Naive thymus-derived CD4-positive, alpha-beta T cell (primary cell): ENCODE measurements at regions not wholly inside any gene's neighbourhood (a gene's known extent, or its start where the extent isn't known, plus 50 kb on each side); places are given as distances from the start of the nearest gene placed in this dataset.

ENCODE experiments used
- ATAC-seq: fragments of 150-1000 bp; cut with Tn5 transposase; 2 replicates; pipeline ENCODE4 v1.10.0; 2021; ENCODE audit warnings: mild to moderate bottlenecking, moderate library complexity
- CTCF ChIA-PET: fragments of 350-600 bp; sonication (Branson Sonifier 250); formaldehyde crosslinking; loops from one replicate; lab custom pipeline; 2021; ENCODE audit warnings: antibody characterized with exemption; lab: Charles Lee
- POLR2A ChIA-PET: fragments of 350-600 bp; sonication (Branson Sonifier 250); formaldehyde crosslinking; loops from one replicate; lab custom pipeline; 2021; ENCODE audit warnings: antibody characterized with exemption, inconsistent platforms; lab: Charles Lee
- DNase-seq, 9 donors: peaks; one replicate each; pipeline versions ENCODE4 v3.0.0 to v3.0.0-alpha.2; 2020 to 2022; ENCODE audit warnings: mixed read lengths in 1 of 9
- H3K27ac ChIP-seq: one replicate; pipeline ENCODE4 v1.7.0; 2013; ENCODE audit warnings: mild to moderate bottlenecking, low read depth, low read length, moderate library complexity
- H3K27me3 ChIP-seq, 2 donors: one replicate each; pipeline ENCODE4 v1.7.0; 2013; ENCODE audit warnings: low read length in 2 of 2, mild to moderate bottlenecking in 2 of 2, moderate library complexity in 2 of 2; ENCODE audit not compliant: control insufficient read depth in 2 of 2, insufficient read depth in 2 of 2
- H3K36me3 ChIP-seq, 3 experiments: 1 replicate in 2 of 3; 2 replicates in 1 of 3; pipeline ENCODE4 v1.7.0; 2013; ENCODE audit warnings: low read length in 3 of 3, mild to moderate bottlenecking in 3 of 3, moderate library complexity in 1 of 3; ENCODE audit not compliant: insufficient read depth in 3 of 3, control insufficient read depth in 2 of 3
- H3K4me1 ChIP-seq, 2 donors: one replicate each; pipeline ENCODE4 v1.7.0; 2013; ENCODE audit warnings: low read length in 2 of 2, mild to moderate bottlenecking in 2 of 2, moderate library complexity in 1 of 2; ENCODE audit not compliant: control insufficient read depth in 2 of 2, insufficient read depth in 2 of 2
- H3K4me3 ChIP-seq: 2 replicates; pipeline ENCODE4 v1.7.0; 2013; ENCODE audit warnings: mild to moderate bottlenecking, low read length
- H3K9me3 ChIP-seq, 3 experiments: 1 replicate in 2 of 3; 2 replicates in 1 of 3; pipeline ENCODE4 v1.7.0; 2013; ENCODE audit warnings: low read length in 3 of 3; ENCODE audit not compliant: control insufficient read depth in 2 of 3
- H3K27ac Mint-ChIP-seq, 9 donors: one replicate each; pipeline ENCODE4 v1.8.0; 2020 to 2022; ENCODE audit warnings: mixed read lengths in 9 of 9, mild to moderate bottlenecking in 8 of 9, moderate library complexity in 5 of 9, inconsistent platforms in 2 of 9
- H3K27me3 Mint-ChIP-seq, 5 donors: one replicate each; pipeline ENCODE4 v1.8.0; 2021 to 2022; ENCODE audit warnings: mixed read lengths in 5 of 5, mild to moderate bottlenecking in 1 of 5
- H3K36me3 Mint-ChIP-seq, 5 donors: one replicate each; pipeline ENCODE4 v1.8.0; 2020 to 2022; ENCODE audit warnings: mixed read lengths in 5 of 5, mild to moderate bottlenecking in 3 of 5, inconsistent platforms in 1 of 5
- H3K4me1 Mint-ChIP-seq, 7 donors: one replicate each; pipeline ENCODE4 v1.8.0; 2020 to 2022; ENCODE audit warnings: mixed read lengths in 7 of 7, mild to moderate bottlenecking in 3 of 7, inconsistent platforms in 1 of 7
- H3K4me3 Mint-ChIP-seq, 10 donors: one replicate each; pipeline ENCODE4 v1.8.0; 2020 to 2022; ENCODE audit warnings: mild to moderate bottlenecking in 10 of 10, mixed read lengths in 10 of 10, moderate library complexity in 6 of 10, inconsistent platforms in 2 of 10
- H3K9me3 Mint-ChIP-seq, 11 donors: one replicate each; pipeline ENCODE4 v1.8.0; 2020 to 2022; ENCODE audit warnings: mixed read lengths in 11 of 11, mild to moderate bottlenecking in 4 of 11, inconsistent platforms in 1 of 11, moderate library complexity in 1 of 11
- intact Hi-C, 2 donors: fragments of 100-400 bp; cut with micrococcal nuclease; formaldehyde crosslinking; loops; one replicate each; pipeline ENCODE4 v1.15.1; 2023

DNA sequence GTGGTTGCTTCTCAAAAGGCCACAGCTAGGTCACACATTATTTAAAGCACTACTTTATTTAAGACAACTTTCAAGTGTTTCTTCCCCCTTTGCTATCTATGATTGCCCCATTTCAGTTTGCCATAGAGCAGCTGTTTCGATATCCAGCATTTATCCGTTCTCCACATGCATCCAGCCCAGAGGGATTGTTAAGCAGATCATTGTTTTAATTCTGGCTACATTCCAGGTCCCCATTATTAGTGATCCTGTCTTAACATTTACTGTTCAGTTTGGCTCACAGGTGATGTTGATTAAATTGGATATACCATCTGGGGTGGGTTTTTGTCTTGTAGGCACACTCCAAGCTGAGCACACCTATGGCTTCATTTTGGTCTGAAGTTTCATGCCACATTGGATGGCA lies 638.7 kb downstream of the ZEB2 start:
- Mint-ChIP-seq H3K4me3 (no peak overlapping the region), H3K27me3 (peaks cover 0 to 14% (median 9%) of the 10 kb centered on the region in 5 donors), H3K27ac (no peak overlapping the region), H3K4me1 (no peaks in the 10 kb centered on the region), H3K36me3 (no peaks in the 10 kb centered on the region), H3K9me3 (no peaks in the 10 kb centered on the region)
- Histone ChIP-seq H3K9me3 (no peaks in the 10 kb centered on the region), H3K27me3 (no peaks in the 10 kb centered on the region), H3K4me3 (no peak overlapping the region), H3K27ac (no peak overlapping the region), H3K36me3 (no peaks in the 10 kb centered on the region), H3K4me1 (no peaks in the 10 kb centered on the region)
- intact Hi-C loops, result no loop called here
- ChIA-PET CTCF (no interaction called here), POLR2A (no interaction called here)
- DNase-seq, result no peak
- ATAC-seq, result no peak

DNA sequence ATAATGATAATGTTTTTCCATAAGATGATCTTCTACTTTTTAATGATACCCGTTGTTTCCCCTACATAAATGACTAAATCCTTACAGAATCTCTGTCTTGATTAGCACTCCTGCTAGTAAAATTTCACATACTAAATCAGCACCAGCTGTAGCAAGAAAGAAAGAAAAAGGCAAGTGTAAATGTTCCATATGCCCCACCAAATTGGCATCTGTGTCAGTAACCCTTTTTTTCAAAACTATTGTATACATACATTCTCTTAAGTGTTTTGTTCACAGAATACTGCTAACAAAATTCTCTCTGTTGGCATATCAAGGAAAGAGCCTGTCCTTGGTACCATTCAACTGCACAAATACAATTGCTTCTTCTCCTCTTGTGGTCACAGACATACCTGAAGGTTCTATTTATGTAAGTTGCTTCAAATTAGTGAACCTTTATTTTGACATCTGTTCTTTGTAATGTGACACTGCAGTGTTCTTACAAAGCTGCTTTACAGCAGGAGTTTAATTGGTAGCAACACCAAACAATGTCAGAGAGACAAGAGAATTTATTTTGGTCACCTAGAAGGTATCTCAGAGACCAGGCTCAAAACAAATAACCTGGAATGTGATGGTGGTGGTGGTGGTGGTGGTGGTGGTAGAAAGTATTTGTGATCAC lies 641.9 kb downstream of the ZEB2 start:
- POLR2A ChIA-PET, result no interaction called here
- DNase-seq, result no peak
- intact Hi-C loops, result no loop called here

DNA sequence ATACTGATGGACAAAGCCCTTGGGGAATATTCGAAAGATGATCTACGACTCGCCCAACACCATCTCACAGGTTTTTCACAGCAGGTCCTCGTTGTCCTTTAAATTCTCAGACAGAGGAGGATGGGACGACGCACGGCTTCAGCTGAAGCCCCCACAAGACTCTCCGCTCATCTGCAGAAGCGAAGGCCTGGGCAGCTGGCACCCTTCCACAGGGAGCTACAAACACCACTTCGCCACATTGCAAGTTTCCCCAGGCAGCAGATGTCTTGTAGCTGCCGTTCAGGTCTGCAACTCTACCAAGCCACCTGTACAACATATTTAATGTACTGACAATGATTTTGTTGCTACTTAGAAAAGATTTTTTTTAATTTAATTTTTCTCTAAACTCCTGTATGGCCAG lies 642.9 kb downstream of the ZEB2 start:
- no peaks in the 10 kb centered on the region for H3K27me3 ChIP-seq
- ATAC-seq (no peak), DNase-seq (no peak)
- H3K36me3 Mint-ChIP-seq, result no peaks in the 10 kb centered on the region
- H3K4me1 Mint-ChIP-seq, result no peaks in the 10 kb centered on the region
- intact Hi-C loops, result no loop called here
- H3K4me1 ChIP-seq, result no peaks in the 10 kb centered on the region
- no peak overlapping the region for H3K27ac ChIP-seq
- H3K4me3 Mint-ChIP-seq, result no peak overlapping the region
- peaks cover 0 to 9% (median 0%) of the 10 kb centered on the region in 5 donors for H3K27me3 Mint-ChIP-seq
- H3K36me3 ChIP-seq, result no peaks in the 10 kb centered on the region
- H3K27ac Mint-ChIP-seq, result no peak overlapping the region
- peaks cover 0 to 14% (median 3%) of the 10 kb centered on the region in 11 donors for H3K9me3 Mint-ChIP-seq
- POLR2A ChIA-PET, result no interaction called here
- H3K9me3 ChIP-seq, result no peaks in the 10 kb centered on the region
- CTCF ChIA-PET, result no interaction called here
- no peak overlapping the region for H3K4me3 ChIP-seq

More for the DNA sequence above, 641.9 kb downstream of the ZEB2 start:
- H3K4me1 Mint-ChIP-seq, result no peaks in the 10 kb centered on the region
- no peaks in the 10 kb centered on the region for H3K27me3 ChIP-seq
- no peak overlapping the region for H3K4me3 ChIP-seq
- peaks cover 0 to 13% (median 3%) of the 10 kb centered on the region in 11 donors for H3K9me3 Mint-ChIP-seq
- H3K36me3 Mint-ChIP-seq, result no peaks in the 10 kb centered on the region
- ATAC-seq, result no peak
- no peaks in the 10 kb centered on the region for H3K36me3 ChIP-seq
- CTCF ChIA-PET, result no interaction called here
- no peaks in the 10 kb centered on the region for H3K4me1 ChIP-seq
- peaks cover 0 to 9% (median under 1%) of the 10 kb centered on the region in 5 donors for H3K27me3 Mint-ChIP-seq
- no peak overlapping the region for H3K4me3 Mint-ChIP-seq
- H3K27ac ChIP-seq, result no peak overlapping the region
- H3K27ac Mint-ChIP-seq, result no peak overlapping the region
- H3K9me3 ChIP-seq, result no peaks in the 10 kb centered on the region

DNA sequence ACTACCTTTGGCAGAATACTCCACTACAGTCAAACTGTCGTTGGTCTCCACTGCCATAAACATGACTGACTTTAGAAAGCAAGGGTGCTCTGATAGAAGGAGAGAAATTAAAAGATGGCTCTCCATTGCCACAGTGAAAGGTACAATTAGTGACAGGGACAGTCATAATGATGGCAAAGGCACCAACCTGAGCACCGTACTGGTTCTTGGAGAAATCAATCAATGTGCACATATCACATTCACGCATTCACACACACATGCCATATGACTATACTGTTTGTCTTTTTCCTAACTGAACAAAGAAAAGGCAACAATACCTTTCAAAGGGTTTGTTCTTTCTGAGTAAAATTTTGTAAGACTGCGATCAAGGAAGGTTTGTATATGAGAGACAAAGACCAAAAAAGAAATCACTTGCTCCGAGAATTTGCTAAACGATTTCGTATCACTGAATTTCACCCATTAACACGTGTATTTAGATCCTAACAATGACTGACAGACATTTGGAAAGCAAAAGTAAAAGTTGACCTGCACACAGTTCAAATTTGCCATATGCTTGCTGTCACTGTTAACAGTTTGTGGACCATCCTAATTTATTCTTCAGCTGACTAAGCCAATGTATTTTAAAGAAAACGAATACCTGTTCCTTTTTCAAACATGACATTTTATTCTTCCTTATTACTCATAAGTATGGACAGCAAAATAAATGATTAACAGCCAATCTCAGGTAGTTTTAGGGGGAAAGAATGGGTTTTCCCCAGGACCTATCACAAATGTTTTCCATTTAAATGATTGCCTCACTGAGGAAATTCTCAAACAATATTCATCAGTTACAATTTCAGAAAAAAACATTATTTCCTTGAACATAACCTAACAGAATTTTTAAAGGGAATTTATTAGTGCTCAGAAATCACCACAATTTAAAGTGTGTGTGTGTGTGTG lies 644.4 kb downstream of the ZEB2 start:
- no peak overlapping the region for H3K4me3 ChIP-seq
- no peak overlapping the region for H3K27ac ChIP-seq
- intact Hi-C loops, result no loop called here
- Mint-ChIP-seq H3K9me3 (peaks cover under 1 to 18% (median 6%) of the 10 kb centered on the region in 11 donors), H3K27ac (no peak overlapping the region), H3K4me3 (no peak overlapping the region), H3K36me3 (peaks cover 0 to 2% (median 0%) of the 10 kb centered on the region in 5 donors), H3K4me1 (no peaks in the 10 kb centered on the region), H3K27me3 (peaks cover 0 to 9% (median 0%) of the 10 kb centered on the region in 5 donors)
- H3K36me3 ChIP-seq, result no peaks in the 10 kb centered on the region
- DNase-seq (no peak), ATAC-seq (no peak)
- no peaks in the 10 kb centered on the region for H3K27me3 ChIP-seq
- no peaks in the 10 kb centered on the region for H3K4me1 ChIP-seq
- CTCF ChIA-PET, result no interaction called here
- H3K9me3 ChIP-seq, result no peaks in the 10 kb centered on the region
- POLR2A ChIA-PET, result no interaction called here

DNA sequence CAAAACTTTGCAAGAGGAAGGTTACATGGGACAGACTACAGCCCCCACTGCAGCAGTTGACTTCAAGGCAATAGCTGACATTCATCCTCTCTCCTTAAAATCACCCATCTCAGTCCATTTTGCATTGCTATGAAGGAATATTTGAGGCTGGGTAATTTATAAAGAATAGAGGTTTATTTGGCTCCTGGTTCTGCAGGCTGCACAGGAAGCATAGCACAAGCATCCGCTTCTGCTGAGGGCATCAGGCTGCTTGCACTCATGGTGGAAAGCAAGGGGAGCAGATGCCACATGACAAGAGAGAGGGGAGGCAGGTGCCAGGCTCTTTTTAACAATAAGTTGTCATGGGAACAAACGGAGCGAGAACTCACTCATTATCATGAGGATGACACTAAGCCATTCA lies 646.0 kb downstream of the ZEB2 start:
- H3K9me3 ChIP-seq, result no peaks in the 10 kb centered on the region
- no peaks in the 10 kb centered on the region for H3K4me1 ChIP-seq
- H3K27ac ChIP-seq, result no peak overlapping the region
- POLR2A ChIA-PET, result no interaction called here
- H3K27me3 ChIP-seq, result no peaks in the 10 kb centered on the region
- no peak for ATAC-seq
- DNase-seq, result no peak
- no peak overlapping the region for H3K4me3 ChIP-seq
- Mint-ChIP-seq H3K27ac (no peak overlapping the region), H3K4me1 (no peaks in the 10 kb centered on the region), H3K27me3 (peaks cover 0 to 3% (median 0%) of the 10 kb centered on the region in 5 donors), H3K36me3 (peaks cover 0 to 7% (median 0%) of the 10 kb centered on the region in 5 donors), H3K9me3 (peaks cover 4 to 26% (median 12%) of the 10 kb centered on the region in 11 donors), H3K4me3 (no peak overlapping the region)
- intact Hi-C loops, result no loop called here
- CTCF ChIA-PET, result no interaction called here
- no peaks in the 10 kb centered on the region for H3K36me3 ChIP-seq

DNA sequence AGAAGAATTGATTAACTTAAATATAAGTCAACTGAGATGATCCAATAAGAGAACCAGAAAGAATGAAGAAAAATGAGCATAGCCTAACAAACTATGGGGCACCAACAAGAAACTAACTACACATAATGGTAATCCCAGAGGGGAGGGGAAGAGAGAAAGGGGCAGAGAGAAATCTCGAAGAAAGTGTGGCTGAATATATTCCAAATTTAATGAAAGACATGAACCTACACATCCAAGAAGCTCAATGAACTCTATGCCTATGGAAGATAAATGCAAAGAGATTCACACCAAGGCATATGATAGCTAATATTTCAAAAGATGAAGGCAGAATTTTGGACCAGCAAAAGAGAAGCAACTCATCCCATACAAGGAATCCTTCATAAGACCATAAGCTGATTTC lies 649.2 kb downstream of the ZEB2 start:
- no peak overlapping the region for H3K27ac ChIP-seq
- H3K4me1 ChIP-seq, result no peaks in the 10 kb centered on the region
- Mint-ChIP-seq H3K9me3 (peaks cover 4 to 28% (median 12%) of the 10 kb centered on the region in 11 donors), H3K27ac (no peak overlapping the region), H3K4me3 (no peak overlapping the region), H3K4me1 (no peaks in the 10 kb centered on the region), H3K36me3 (peaks cover 0 to 7% (median 0%) of the 10 kb centered on the region in 5 donors), H3K27me3 (peaks cover 0 to 7% (median 0%) of the 10 kb centered on the region in 5 donors)
- H3K27me3 ChIP-seq, result no peaks in the 10 kb centered on the region
- ChIA-PET POLR2A (no interaction called here), CTCF (no interaction called here)
- no peaks in the 10 kb centered on the region for H3K9me3 ChIP-seq
- no peak for DNase-seq
- intact Hi-C loops, result no loop called here
- H3K4me3 ChIP-seq, result no peak overlapping the region
- H3K36me3 ChIP-seq, result no peaks in the 10 kb centered on the region
- ATAC-seq, result no peak
